Suprapubic skin (tissue), 4 donors: ENCODE measurements at regions not wholly inside any gene's neighbourhood (a gene's known extent, or its start where the extent isn't known, plus 50 kb on each side); places are given as distances from the start of the nearest gene placed in this dataset.

Experiments
- CTCF ChIP-seq, 2 donors: fragments of 200-600 bp in 1 of 2; fragments of 450-650 bp in 1 of 2; sonication (generic) in 1 of 2; IDR thresholded peaks; one replicate each; pipeline ENCODE4 v1.5.1; 2016 to 2019; ENCODE audit warnings: antibody characterized with exemption in 2 of 2, mild to moderate bottlenecking in 1 of 2, moderate library complexity in 1 of 2
- EP300 ChIP-seq: sonication (generic); formaldehyde crosslinking; IDR thresholded peaks from one replicate; pipeline ENCODE4 v1.6.1; 2017; ENCODE audit warnings: antibody characterized with exemption
- POLR2A ChIP-seq, 2 donors: fragments of 450-650 bp; IDR thresholded peaks; one replicate each; pipeline ENCODE4 v1.6.1; 2017; ENCODE audit warnings: antibody characterized with exemption in 2 of 2, mild to moderate bottlenecking in 2 of 2, moderate library complexity in 2 of 2
- POLR2AphosphoS5 ChIP-seq, 3 donors: sonication (generic); formaldehyde crosslinking; IDR thresholded peaks; one replicate each; pipeline ENCODE4 v1.6.1; 2017; ENCODE audit warnings: antibody characterized with exemption in 3 of 3

GRCh38 chr6:167687116-167687725, 139.5 kb upstream of the AFDN start:
- TF ChIP-seq POLR2A (IDR thresholded peaks at IDR 0.05), result no peak
- TF ChIP-seq EP300, result no peak
- TF ChIP-seq CTCF (IDR thresholded peaks at IDR 0.05), result no peak
- no peak for TF ChIP-seq POLR2AphosphoS5 (IDR thresholded peaks at IDR 0.05)
